ENCODE measurements at regions not wholly inside any gene's neighbourhood (a gene's known extent, or its start where the extent isn't known, plus 50 kb on each side); places are given as distances from the start of the nearest gene placed in this dataset.

DNA sequence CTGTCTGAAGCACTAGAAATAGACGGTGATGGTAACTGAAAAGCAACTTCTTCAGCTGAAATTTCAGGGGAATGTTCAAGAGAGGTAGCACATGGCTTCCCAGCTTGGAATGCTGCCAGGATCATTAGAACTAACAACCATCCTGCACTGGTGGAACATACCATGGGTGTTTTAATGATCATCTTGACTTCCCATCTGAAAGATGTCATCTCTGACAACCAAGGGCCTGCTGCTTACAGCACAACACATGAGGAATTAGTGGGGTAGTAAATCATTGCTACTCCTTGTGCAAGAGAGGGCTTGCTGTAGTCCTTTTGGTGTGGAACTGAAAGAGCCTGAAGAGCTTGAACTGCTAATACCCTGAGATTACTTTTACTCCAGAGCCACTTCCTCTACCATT is 853.7 kb downstream of the MCTP2 start:
- TF ChIP-seq, protein P1, sequence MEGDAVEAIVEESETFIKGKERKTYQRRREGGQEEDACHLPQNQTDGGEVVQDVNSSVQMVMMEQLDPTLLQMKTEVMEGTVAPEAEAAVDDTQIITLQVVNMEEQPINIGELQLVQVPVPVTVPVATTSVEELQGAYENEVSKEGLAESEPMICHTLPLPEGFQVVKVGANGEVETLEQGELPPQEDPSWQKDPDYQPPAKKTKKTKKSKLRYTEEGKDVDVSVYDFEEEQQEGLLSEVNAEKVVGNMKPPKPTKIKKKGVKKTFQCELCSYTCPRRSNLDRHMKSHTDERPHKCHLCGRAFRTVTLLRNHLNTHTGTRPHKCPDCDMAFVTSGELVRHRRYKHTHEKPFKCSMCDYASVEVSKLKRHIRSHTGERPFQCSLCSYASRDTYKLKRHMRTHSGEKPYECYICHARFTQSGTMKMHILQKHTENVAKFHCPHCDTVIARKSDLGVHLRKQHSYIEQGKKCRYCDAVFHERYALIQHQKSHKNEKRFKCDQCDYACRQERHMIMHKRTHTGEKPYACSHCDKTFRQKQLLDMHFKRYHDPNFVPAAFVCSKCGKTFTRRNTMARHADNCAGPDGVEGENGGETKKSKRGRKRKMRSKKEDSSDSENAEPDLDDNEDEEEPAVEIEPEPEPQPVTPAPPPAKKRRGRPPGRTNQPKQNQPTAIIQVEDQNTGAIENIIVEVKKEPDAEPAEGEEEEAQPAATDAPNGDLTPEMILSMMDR (IDR thresholded peaks at IDR 0.05) = no peak
- TF ChIP-seq POLR2AphosphoS5 (IDR thresholded peaks at IDR 0.05) (no peak), EP300 (IDR thresholded peaks at IDR 0.05) (no peak)
